Left kidney (tissue), 1 donor: ENCODE measurements at regions not wholly inside any gene's neighbourhood (a gene's known extent, or its start where the extent isn't known, plus 50 kb on each side); places are given as distances from the start of the nearest gene placed in this dataset.

Experiments
- DNase-seq: peaks from one replicate; pipeline ENCODE4 v3.0.0-alpha.2; 2013

- DNase-seq = no peak
These were observed 84.9 kb upstream of the GLIS3 start for GRCh38 chr9:4384750-4385149.

GRCh38 chr9:4382722-4383317 is 83.0 kb upstream of the GLIS3 start:
- peak; percentile 15 for DNase-seq

GRCh38 chr9:4381744-4382143 is 81.9 kb upstream of the GLIS3 start:
- DNase-seq = no peak

DNA sequence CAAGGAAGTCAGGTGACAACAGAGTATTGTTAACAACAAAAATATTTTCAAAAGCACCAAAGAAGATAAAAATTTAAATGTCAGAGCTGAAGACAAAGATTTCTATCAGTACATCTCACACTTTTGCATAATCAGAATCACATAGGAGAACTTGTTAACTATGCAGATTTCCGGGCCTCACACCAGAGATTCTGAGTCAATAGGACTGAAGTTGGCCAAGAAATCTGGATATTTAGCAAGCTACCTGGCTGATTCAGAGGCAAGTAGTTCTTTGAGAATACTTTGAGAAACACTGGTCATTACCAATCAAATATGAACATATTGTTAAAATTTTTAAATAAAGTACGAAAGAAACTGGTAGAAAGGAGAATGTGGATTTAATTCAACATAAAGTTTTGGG is 80.5 kb upstream of the GLIS3 start:
- no peak for DNase-seq

- DNase-seq = peak; percentile 31
These were observed 75.7 kb upstream of the GLIS3 start for GRCh38 chr9:4375424-4376200.

GRCh38 chr9:4371108-4371507 is 71.2 kb upstream of the GLIS3 start:
- DNase-seq = no peak

GRCh38 chr9:4370501-4370900 is 70.6 kb upstream of the GLIS3 start:
- DNase-seq = no peak

DNA sequence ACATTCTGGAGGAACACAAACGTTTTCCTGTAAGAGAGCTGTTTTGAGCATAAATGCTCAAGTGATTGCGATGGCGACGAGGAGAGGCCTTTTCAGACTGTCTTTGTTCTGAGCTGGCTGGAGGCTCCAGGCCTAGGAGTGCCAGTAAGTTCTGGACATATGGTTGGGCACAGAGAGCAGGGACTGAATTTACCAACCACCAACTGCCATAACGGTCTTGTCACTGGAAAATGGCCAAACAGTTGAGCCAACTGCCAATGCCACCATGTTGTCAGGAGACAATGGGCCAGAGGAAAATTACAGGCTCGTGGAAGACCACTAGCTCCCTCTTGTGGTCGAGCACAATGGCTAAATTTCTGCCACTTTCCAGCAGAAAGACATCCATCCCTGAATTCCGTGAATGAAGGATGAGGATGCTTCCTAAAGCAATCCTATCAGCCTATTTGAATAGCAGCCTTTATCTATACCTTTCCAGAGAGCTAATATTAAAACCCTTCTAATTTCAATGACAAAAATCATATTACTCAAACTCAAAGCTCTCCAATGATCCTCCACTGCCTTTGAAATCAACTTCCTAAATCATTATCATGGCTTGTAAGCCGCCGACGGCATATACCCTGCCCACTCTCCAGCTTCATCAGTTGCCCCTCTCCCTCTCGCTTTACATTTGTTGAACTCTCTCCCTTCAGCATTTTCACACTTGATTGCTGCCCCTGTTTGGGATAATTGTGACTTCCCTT is 66.9 kb upstream of the GLIS3 start:
- DNase-seq = no peak

- no peak for DNase-seq
These were observed 65.2 kb upstream of the GLIS3 start for GRCh38 chr9:4365055-4365454.

DNA sequence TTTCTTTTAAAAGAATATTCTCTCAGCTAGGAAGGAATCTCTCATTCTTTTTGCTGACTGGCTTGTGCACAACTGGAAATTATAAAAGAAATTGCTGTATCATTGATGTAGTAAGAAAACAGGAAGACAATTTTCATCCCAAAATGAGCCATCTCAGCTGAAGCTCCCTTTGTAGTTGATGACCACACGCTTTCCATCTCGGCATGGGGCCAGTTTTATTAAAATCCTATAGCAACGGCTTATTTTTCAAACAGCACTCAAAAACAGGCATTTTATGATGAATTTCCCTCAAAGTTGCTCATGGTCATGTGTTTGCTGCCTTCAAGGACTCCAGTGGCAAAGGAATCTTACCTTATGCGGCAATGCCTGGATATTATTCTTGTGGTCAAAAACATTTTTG is 62.4 kb upstream of the GLIS3 start:
- DNase-seq = no peak

DNA sequence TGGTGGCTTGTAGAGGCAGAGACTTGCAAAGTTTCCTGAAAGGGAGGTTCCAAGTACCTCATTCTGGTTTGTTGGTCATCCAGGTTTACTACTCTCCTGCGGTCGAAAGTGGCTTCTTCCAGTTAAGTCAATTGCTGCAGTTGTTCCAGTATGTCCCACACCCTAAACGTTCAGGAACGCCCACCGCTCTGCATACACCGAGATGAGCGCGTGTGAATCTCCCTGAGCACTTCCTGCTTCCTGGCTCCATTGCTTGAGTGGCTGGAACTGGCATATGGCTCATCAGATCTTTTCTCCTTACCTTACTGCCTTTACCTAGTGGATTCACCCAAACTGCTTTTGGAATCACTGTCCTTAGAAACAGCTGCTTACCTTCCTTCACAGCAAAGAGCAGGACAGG is 59.1 kb upstream of the GLIS3 start:
- DNase-seq = no peak

DNA sequence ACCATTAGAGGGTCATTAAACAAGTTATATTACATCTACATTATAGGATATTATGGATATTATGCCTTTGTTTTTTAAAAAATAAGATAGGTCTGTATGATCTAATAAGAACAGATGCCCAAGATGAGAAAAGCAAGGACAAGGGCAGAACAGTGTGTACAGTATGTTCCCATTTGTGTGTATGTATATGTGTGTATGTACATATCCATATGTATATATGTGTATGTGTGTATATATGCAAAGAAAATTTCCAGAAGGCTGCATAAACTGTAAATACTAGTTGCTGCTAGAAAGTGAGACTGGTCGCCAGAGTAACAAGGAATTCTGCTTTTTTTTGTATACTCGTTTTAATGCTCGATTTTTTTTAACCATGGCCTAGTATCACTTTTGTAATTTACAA is 58.1 kb upstream of the GLIS3 start:
- DNase-seq = no peak

DNA sequence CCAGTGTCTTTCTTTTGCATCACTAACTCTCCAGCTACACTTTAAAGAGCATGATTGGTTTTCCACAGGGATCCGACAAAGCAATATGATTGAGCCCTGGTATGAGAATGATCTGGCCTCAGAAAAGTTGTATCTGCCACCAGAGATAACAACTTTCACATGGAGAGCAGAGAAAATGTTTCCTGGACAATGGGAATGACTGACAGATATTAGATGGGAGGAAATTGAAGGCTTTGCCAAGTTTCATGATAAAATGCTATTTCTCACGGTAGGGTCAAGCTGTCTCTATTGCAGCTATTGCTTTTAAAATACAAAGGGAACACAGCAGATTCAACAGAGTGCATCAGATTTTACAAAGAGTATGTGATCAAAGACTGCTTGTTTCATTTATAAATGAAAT is 56.4 kb upstream of the GLIS3 start:
- DNase-seq = no peak

- DNase-seq = no peak
These were observed 53.4 kb upstream of the GLIS3 start for GRCh38 chr9:4353236-4353635.

GRCh38 chr9:4349816-4350418 is 50.0 kb upstream of the GLIS3 start:
- no peak for DNase-seq
